Right kidney (tissue), 1 donor: ENCODE measurements at regions not wholly inside any gene's neighbourhood (a gene's known extent, or its start where the extent isn't known, plus 50 kb on each side); places are given as distances from the start of the nearest gene placed in this dataset.
"Not testable (repeated sequence)": the region's sequence is repeated elsewhere in the genome, so short reads cannot be mapped to it uniquely, and the experiment has no call there.

Experiments used
- DNase-seq: peaks from one replicate; pipeline ENCODE4 v3.0.0-alpha.2; 2016

DNA sequence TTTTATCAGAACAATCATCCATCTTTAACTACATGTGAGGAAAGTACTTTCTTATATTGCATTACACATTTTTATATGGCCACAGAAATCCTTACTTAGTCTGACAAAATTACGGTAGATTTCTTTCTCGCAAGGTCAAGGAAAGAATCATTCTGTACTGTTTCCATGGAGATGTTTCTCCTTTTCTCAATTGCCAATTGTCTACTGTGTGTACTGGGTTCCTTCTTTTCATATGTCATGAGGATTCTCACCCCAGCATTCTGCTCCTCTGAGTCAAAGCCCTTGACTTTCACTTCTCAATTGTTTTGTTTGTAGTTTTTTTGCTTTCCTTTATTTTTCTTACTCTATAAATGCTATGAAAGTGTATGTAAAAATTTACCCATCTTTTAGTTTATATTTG is 99.3 kb upstream of the AGAP9 start:
- not testable (repeated sequence) for DNase-seq

DNA sequence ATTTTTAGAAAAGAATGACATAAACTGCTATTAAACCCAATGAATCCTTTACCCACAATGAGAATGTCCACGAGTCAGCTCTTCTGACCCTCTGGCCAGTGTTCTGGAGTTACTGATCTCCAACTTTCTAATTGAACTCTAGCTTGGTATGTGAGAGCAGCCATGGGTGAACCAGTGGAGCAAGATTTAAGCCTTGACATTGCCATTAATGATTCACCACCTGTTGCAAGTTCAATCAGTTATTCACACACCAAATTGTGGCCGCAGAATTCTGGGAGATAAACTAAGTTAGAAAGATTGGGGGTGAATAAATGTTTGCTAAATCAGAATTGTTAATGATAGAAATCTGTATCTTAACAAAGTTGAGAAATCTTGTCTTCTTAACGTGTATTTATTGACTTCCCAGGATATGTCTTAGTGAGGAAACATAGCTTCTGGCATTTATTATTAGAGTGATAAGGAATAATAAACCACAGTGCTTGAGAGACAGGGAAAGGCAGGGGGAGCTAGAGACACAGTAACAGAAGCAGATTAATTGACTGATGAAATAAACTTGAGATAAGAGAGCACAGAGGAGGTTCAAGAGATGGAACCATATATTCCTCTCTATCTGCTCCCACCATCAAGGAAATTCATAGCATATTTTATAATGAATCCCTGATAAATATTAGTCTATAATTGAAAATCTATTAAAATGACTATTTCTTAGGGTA is 96.0 kb upstream of the AGAP9 start:
- not testable (repeated sequence) for DNase-seq

DNA sequence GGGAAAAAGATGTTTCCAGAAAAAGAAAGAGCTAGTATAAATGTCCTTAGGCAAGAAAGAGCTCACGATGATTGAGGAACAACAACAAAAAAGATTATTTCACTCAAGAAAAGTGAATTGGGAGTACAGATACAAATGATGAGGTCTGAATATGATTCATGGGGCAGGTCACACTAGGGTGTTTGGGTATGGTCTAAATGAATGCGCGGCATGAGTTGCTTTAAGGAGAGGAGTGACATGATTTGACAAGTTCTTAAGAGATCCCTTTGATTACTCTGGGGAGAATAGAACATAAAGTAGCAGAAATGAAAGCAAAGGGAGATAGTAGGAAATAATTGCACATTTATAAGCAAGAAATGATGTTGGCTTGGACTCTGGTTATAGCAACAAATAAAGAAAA is 85.9 kb upstream of the AGAP9 start:
- DNase-seq: not testable (repeated sequence)

DNA sequence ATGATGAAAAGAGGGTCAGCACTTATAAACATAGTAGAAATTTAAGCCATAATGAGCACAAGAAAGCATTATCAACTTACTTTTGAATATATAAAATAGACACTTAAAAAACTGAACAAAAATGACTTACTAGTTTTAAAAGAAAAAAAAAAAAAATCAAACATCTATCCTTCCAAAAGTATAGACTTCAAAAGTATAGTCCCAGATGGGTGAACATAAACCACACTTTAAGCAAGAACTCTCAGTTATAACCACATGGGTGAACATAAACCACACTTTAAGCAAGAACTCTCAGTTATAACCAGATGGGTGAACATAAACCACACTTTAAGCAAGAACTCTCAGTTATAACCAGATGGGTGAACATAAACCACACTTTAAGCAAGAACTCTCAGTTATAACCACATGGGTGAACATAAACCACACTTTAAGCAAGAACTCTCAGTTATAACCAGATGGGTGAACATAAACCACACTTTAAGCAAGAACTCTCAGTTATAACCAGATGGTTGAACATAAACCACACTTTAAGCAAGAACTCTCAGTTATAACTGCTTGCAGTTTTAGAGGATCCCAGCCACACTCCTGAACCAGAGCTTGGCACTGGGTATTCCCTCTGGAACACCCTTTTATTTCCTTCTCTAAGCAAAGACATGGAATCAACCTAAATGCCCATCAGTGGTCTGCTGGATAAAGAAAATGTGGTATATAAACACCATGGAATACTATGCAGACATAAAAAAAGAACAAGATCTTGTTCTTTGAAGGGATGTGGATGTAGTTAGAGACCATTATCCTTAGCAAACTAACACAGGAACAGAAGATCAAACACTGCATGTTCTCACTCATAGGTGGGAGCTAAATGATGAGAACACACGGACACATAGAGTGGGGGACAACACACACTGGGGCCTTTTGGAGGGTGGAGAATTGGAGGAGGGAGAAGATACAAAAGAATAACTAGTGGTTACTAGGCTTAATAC is 82.6 kb upstream of the AGAP9 start:
- not testable (repeated sequence) for DNase-seq

DNA sequence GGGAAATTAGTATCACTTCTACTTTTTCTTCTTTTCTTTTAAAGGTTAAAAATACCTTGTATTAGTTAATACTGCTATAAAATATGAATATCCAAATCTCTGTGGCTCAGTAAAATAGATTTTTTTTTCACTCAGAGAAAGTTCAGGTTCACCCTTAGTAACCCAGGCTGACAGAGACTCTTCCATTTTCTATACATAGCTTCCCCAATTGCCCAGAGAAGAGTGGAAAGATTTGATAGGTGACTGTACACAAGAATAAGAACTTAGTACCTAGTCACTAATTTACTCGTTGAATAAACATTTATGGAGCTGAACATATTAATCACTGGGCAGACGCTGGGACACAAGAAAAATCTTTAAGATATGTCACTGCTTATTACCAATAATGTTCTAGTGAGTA is 77.2 kb upstream of the AGAP9 start:
- DNase-seq: not testable (repeated sequence)

DNA sequence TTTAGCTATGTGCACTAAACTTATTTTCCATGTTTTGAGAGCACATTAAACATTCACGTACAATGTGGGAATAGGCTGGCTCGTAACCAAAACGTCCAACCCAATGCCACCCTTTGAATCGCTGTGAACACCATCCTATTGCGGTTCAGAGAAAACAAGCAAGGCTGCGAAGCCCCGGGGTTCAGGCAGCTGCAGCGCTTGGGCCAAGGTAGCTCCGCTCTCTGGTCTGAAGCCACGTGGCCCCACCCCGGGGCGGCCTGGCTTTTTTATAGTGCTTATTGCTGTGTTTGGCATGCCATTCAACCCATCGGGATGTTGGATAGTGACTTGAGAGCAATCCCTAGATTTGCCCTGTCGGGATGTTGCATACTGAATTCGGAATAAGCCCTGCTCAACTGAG is 76.7 kb upstream of the AGAP9 start:
- DNase-seq: not testable (repeated sequence)

DNA sequence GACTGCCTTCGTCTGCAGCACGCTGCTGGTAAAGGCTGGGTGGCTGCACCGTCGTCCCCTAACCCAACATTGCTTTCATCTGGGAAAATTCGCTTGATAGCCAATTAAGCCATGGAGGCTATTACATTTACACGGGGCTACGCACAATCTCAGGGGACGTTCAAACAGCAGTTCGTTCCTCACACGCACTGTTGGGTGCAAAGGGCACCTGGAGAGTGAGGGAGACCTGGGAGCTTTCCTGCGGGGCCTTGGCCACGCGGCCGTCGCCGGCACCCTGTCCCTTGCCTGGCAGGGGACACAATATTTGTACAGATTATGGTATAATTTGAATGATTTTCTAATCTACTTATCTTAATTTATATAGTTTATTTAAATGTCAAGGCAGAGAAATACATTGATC is 76.2 kb upstream of the AGAP9 start:
- DNase-seq: not testable (repeated sequence)

DNA sequence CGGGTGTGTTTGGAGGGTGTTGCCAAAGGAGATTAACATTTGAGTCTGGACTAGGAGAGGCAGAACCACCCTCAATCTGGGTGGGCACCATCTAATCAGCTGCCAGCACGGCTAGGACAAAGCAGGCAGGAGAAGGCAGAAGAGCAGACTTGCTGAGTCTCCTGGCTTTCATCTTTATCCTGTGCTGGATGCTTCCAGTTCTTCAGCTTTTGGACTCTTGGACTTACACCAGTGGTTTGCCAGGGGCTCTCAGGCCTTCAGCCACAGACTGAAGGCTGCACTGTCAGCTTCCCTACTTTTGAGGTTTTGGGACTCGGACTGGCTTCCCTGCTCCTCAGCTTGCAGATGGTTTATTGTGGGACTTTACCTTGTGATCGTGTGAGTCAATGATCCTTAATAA is 70.4 kb upstream of the AGAP9 start:
- not testable (repeated sequence) for DNase-seq

GRCh38 chr10:47593129-47593528 is 69.7 kb upstream of the AGAP9 start:
- DNase-seq: not testable (repeated sequence)

DNA sequence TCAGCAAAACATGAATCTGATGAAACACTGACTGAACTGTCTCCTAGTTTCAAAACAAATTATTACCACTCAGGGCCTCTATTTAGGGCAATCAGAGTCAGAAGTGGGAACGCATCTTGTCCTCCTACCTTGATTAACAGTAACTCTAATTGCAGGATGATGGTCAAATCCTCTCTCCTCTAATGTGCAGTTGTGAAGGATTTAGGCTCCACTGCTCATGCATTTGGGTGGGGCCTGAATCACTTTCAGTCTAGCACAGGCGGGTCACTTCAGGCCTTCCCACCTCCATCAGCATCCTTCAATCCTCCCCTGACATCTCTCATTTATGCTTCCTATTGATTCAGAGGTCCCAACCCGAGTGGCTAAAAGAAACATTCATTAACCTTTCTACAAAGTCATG is 67.5 kb upstream of the AGAP9 start:
- DNase-seq: not testable (repeated sequence)

GRCh38 chr10:47590534-47590933 is 67.1 kb upstream of the AGAP9 start:
- not testable (repeated sequence) for DNase-seq

GRCh38 chr10:47582051-47582450 is 58.6 kb upstream of the AGAP9 start:
- DNase-seq: not testable (repeated sequence)

GRCh38 chr10:47580063-47580462 is 56.6 kb upstream of the AGAP9 start:
- not testable (repeated sequence) for DNase-seq

DNA sequence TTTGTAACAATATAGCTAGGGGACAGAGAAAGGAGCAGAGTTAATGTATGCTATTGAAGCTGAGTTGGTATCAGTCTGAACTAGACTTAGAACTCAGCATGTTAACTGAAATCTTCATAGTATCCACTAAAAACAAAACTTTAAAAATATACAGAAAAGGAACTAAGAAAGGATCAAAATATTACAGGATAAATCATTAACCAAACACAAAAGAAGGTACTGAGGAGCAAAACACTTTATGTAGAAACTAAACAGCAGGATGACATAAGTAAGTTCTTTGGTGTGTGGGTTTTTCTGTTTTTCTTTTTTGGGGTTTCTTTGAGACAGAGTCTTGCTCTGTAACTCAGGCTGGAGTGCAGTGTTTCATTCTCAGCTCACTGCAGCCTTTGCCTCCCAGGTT is 55.1 kb upstream of the AGAP9 start:
- DNase-seq: not testable (repeated sequence)
